ENCODE measurements at regions not wholly inside any gene's neighbourhood (a gene's known extent, or its start where the extent isn't known, plus 50 kb on each side); places are given as distances from the start of the nearest gene placed in this dataset.

- DNase-seq = no peak
These were observed 411.5 kb upstream of the DDI1 start for GRCh38 chr11:103624708-103625623.

- DNase-seq = no peak
These were observed 410.8 kb upstream of the DDI1 start for GRCh38 chr11:103625624-103625965.

GRCh38 chr11:103628121-103628520 is 408.3 kb upstream of the DDI1 start:
- no peak for DNase-seq

GRCh38 chr11:103631841-103632240 is 404.6 kb upstream of the DDI1 start:
- DNase-seq = no peak

- no peak for DNase-seq
These were observed 403.2 kb upstream of the DDI1 start for GRCh38 chr11:103633068-103633788.

- no peak for DNase-seq
These were observed 402.4 kb upstream of the DDI1 start for GRCh38 chr11:103633819-103634590.

- no peak for DNase-seq
These were observed 400.2 kb upstream of the DDI1 start for GRCh38 chr11:103636232-103636631.

- DNase-seq = no peak
These were observed 399.1 kb upstream of the DDI1 start for GRCh38 chr11:103637295-103637694.

- DNase-seq = no peak
These were observed 398.6 kb upstream of the DDI1 start for GRCh38 chr11:103637831-103638230.

GRCh38 chr11:103644676-103645075 is 391.8 kb upstream of the DDI1 start:
- no peak for DNase-seq

- DNase-seq = no peak
These were observed 388.4 kb upstream of the DDI1 start for GRCh38 chr11:103648054-103648453.

GRCh38 chr11:103648670-103649400 is 387.6 kb upstream of the DDI1 start:
- DNase-seq = no peak

GRCh38 chr11:103649401-103649895 is 387.0 kb upstream of the DDI1 start:
- DNase-seq = no peak

- DNase-seq = no peak
These were observed 386.1 kb upstream of the DDI1 start for GRCh38 chr11:103650330-103650729.

GRCh38 chr11:103651341-103651998 is 385.0 kb upstream of the DDI1 start:
- DNase-seq = no peak

GRCh38 chr11:103652013-103652412 is 384.4 kb upstream of the DDI1 start:
- DNase-seq = no peak

- DNase-seq = no peak
These were observed 380.1 kb upstream of the DDI1 start for GRCh38 chr11:103656382-103656781.

GRCh38 chr11:103659206-103659618 is 377.2 kb upstream of the DDI1 start:
- DNase-seq = peak in 1 of 2 experiments; percentile 21

GRCh38 chr11:103659743-103660142 is 376.7 kb upstream of the DDI1 start:
- no peak for DNase-seq

GRCh38 chr11:103661185-103661584 is 375.3 kb upstream of the DDI1 start:
- no peak for DNase-seq

- DNase-seq = no peak
These were observed 374.4 kb upstream of the DDI1 start for GRCh38 chr11:103661991-103662390.

- DNase-seq = peak; percentile 84 to 86
These were observed 373.6 kb upstream of the DDI1 start for GRCh38 chr11:103662880-103663279.

Data from Kasumi-1 (cell line).